ENCODE measurements at regions not wholly inside any gene's neighbourhood (a gene's known extent, or its start where the extent isn't known, plus 50 kb on each side); places are given as distances from the start of the nearest gene placed in this dataset.

DNA sequence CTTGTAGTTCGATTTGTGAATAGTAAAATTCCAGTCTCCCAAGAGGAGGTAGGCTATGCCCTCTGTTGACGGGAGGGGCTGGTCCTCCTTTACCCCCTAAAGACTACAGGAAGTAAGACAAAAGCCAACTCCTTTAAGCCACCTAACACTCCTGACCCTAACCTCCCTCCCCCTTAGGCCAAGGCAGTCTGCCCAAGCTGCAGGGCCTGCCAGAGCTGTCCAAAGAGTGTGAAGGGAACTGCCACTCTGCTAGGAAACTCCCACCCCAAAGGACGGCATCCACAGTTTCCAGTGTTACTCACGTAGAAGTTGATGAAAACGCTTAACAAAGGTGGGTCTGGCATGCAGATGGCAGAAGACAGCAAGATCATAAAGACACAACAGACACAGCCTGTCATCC, 803.2 kb downstream of the PLA2G4A start:
- TF ChIP-seq CTCF (IDR thresholded peaks at IDR 0.05; ENCODE audit: low read length): no peak
- no peak for TF ChIP-seq EZH2 (optimal IDR thresholded peaks at IDR 0.05; ENCODE audit: low read depth, low read length)

Data from MM.1S (cell line).